GM19043 (cell line): ENCODE measurements at regions not wholly inside any gene's neighbourhood (a gene's known extent, or its start where the extent isn't known, plus 50 kb on each side); places are given as distances from the start of the nearest gene placed in this dataset.
"Not testable (repeated sequence)": the region's sequence is repeated elsewhere in the genome, so short reads cannot be mapped to it uniquely, and the experiment has no call there.

ENCODE experiments used
- ATAC-seq: cut with Tn5 transposase; IDR thresholded peaks from one replicate; pipeline ENCODE4 v1.9.1; 2021; ENCODE audit warnings: low read depth; ENCODE audit not compliant: unreplicated experiment

DNA sequence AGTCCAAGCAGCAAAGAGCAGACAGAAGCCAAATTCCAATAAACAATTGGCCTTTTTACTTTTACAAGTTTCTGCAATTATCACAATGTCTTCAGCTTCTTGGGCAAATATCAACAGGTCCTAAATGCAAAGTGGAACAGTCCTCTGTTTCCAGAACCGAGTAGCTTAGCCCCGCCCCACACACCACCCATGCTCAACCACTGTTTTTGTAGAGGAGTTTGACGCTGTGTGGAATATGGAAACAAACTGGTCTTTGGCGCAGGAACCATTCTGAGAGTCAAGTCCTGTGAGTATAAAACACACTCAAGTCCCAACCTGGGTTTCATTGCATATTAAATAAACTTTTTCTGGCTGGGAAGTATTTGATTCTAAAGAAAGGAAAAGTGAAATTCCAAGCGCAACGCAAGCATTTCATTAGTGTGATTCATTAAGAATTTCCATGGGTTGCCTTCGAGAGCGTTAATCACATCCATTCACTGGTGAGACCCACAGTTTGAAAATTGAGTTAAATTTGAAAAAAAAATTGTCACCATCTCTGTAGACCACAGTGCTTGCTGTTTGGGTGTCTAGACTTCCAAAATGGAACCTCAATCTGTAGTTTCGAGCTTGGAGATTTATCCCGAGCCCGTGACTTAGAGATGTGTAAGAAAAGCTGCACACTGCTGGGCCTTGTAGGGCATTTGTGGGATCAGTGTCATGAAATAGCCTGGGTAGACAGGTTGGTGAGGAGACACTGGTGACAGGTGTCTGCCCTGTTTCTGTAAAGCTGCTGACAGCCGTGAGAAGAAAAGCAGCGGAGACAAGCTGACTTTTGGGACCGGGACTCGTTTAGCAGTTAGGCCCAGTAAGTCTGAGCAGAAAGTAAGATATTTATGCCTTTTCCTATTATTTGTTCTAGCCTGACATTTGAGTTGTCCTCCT lies 96.1 kb downstream of the DAD1 start:
- no peak for ATAC-seq

DNA sequence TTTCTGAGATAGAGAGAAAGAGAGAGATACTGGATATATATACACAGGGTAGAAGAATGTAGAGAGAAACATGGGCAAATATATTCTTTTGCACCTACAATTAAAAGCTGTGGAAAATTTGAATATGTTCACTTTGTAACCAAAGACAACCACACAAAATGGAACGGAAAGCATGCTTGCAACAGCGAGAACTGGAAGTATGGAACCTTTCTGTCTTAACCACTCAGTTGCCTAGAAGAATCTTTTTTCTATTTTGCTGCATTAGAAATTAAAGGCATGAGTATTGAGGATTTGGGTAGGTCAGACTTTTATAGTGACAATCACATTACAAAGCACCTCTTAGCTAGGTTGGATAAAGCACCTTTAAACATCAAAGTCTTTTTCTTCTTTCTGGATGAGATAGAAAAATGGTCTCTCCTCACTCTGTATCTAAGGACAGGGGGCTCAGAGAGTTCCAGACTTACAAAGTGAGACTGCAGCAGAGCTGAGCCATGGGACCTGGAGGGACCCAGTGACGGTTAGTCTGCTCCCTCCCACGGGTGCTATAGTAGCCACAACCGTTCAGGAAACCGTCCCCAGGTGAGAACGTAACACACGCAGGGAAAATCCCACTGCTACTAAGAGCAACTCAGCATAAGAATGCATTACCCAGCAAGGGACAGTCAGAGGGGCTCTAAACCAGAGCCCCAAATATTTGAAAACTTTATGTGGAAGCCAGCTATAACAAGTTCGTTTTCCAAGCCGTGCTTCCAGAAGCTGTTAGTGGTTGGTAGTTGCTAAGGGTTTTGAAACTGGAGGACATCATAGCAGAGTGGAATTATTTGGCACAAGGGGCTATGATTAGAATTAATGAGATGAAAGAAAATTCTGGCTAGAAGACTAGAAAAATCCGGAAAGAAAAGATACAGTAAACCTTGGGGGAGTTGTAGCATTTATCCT lies 97.1 kb downstream of the DAD1 start:
- ATAC-seq: no peak

DNA sequence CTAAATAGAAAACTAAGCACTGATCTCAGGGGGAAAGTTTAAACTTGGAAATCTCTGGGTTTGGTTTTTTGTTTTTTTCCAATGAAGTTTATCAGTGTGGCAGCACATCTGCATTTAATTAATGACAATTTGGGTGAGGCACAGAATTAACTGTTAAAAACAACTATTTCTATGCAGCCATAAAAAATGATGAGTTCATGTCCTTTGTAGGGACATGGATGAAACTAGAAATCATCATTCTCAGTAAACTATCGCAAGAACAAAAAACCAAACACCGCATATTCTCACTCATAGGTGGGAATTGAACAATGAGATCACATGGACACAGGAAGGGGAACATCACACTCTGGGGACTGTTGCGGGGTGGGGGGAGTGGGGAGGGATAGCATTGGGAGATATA lies 98.0 kb downstream of the DAD1 start:
- not testable (repeated sequence) for ATAC-seq

DNA sequence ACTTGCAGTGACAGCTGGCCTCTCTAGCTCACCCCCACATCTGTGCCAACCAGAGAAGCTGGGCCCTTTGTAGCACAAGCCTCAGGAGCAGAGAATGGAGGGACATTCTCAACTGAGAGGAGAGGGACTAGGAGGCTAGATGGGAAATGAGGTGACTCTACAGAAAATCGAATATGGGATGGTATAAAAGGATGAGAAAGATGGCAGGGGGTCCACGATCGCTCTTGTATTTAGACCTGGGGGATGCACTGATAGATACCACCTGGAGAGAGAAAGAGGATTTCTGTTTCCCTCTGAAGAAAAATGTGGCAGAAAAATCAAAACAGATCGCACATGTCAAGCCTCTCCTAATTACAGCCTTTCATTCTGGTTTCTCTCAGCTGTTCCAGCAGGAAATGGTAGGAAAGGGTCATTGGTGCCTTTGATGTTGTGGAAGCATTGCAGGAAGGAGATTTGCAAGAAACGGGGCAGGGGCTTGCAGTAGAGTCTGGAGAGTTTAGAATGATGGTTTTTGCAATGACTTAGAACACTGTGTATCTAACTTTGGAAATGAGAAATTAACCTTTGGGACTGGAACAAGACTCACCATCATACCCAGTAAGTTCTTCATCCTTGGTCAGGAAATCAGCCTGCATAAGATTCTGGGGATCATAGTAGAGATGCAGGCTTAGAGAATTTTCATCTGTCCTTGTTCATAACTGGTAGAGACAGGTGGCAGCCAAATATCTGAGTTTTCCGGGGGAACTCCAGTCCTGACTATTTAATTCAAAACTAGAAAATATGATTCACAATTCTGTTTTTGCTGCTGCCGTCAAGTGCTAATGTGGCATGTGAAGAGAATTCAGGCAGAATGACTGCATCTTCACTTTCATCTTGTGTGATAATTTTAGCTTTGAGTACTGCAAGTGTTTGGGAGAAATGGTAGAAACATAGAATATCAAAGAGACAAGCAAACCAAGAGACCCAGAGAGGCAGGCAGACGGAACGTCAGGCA lies 98.8 kb downstream of the DAD1 start:
- no peak for ATAC-seq

DNA sequence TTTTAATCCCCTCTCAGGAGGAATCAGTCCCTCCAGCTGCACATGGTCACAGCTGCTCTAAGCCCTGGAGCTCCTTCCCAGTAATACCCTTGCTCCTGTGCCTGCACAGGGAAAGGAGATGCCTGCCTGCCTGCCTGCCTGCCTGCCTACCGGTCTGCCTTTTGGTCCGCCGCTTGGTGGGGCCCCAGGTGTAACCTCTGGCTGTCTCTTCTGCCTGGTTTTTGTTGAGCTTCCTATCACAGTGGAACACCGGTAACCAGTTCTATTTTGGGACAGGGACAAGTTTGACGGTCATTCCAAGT lies 99.8 kb downstream of the DAD1 start:
- no peak for ATAC-seq

DNA sequence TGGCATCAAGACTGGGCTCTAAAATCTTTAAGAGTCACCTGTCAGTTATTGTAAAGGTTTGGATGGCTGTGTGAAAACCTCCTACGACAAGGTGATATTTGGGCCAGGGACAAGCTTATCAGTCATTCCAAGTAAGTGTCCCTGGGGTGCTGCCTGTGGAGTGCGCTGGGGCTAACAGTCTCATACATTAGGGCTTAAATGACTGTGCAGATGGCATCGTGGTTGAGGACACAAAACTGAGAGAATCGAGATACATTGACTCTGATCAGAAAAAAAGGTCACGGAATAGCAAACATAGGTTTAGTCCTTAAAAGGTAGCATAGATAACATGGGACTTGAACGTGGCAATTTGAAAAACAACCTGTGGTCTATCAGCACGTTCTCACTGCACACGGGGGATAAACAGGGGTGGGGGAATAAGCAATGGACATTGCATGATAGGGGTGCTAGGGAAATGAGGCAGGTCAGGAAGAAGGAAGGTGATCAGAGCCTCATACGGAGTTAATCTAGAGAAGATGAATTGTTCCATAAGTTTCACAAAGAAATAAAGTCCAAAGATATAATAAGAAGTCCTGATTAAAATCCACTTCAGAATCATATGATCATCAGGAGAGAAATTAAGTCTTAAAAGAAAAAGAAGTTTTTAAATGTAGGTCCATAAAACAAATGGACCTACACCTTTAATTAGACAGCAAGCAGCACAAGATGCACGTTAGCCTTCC lies 100.3 kb downstream of the DAD1 start:
- ATAC-seq: no peak

DNA sequence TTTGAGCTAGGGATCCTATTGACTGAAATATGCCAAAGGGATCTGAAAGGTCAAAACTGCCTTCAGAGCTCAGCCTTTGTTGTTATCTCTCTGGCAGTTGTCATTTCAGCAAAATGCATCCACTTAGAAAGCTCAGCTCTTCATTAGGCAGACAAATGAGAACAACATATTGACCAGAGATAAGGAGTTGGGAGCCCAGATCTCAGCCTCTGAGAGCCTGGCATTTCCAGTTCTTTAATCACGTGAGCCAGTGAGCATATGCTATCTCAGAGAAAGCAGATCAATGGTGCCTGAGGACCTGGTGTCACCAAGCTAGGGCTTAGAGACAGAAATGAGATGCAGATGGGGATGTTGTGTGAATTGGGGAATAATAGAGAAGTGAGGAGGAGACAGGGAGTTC lies 101.1 kb downstream of the DAD1 start:
- ATAC-seq: no peak

DNA sequence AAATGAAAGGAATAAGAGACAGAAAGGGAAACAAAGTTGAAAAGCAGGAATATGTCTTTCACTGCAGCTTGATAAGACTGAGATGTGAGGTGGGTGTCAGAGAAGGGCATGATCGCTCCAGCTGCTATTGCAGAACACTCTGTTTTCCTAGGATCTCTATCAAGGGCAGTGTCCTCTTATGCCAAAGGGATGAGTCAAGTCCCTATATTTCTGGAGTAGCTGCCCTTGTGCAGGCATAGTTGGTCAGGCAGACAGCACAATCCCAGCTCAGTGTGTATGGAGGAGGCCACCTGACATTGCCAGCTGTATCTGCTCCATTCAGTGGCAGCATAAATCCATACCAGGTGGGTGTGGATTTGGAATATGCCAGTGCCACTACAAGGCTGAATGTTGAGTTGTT lies 101.6 kb downstream of the DAD1 start:
- no peak for ATAC-seq

DNA sequence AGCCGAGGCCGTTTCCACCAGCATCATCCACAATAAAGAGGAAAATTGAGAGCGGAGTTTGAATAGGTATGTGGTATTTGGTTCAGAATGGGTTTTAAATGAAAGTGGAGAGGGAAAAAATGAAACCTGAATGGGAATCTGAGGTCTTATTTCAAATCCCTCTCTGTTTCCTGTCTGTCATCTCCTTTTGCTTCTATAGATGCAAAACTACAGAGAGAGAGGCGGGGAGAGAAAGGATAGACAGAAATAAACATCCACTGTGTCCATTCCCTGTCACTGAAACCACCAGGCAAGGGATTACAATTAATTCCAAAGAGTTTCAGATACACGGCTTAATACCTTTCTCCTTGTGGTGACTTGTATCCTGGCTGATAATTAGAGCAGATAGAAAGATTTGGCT lies 102.3 kb downstream of the DAD1 start:
- ATAC-seq: no peak

DNA sequence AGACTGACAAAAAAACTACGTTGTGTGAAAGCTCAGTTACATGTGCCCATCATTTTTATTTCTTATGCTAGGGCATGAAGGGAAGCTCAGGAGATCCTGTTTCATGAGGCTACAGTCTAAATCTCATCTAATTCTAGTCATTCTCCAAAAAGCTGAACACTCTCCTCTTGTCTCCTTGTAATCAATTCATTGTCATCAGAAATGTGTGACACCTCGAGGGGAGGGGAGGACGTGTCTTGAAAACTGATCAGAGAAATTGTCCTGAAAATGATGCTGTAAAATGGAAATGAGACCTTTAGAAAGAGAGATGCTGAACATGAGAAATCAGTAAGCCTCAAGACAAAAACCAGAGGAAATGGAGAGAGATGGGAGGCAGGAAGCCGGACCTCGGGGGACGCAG lies 103.4 kb downstream of the DAD1 start:
- ATAC-seq: no peak

DNA sequence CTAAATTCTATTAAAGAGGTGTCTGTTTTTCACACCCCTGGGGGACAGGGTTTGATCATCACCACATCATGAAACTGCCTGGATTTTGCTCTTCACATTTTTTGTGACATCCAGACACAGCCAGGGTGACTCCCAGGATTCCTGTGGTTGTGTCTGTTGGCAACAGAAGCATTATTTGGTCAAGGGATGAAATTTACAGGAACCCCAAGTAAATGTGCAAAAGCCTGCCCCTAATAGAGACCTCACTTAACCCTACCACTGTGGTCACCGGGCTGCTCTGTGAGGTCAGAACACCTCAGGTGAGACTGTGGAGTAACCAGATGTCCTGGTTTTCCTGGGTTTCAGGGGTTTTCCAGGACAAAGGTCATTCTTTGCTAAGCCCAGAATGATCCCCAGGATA lies 103.8 kb downstream of the DAD1 start:
- ATAC-seq: no peak

DNA sequence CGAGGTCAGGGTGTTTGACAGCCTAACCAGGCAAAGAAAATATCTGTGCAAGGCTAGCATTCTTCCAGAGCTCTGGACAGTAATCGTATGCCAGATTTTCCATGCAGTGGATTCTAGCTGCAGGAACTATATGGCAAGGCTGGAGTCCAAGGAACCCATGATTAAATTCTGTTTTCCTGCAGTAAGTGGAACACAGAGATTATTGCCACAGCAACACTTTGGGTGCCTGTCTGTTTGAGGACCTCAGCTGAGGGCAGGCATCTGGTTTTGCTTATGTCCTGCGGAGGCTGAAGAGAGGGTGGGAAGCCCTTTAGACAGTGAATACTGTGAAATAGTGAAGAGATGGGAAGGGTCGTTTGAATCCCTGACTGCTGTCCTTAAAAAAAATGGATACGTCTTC lies 104.4 kb downstream of the DAD1 start:
- no peak for ATAC-seq

DNA sequence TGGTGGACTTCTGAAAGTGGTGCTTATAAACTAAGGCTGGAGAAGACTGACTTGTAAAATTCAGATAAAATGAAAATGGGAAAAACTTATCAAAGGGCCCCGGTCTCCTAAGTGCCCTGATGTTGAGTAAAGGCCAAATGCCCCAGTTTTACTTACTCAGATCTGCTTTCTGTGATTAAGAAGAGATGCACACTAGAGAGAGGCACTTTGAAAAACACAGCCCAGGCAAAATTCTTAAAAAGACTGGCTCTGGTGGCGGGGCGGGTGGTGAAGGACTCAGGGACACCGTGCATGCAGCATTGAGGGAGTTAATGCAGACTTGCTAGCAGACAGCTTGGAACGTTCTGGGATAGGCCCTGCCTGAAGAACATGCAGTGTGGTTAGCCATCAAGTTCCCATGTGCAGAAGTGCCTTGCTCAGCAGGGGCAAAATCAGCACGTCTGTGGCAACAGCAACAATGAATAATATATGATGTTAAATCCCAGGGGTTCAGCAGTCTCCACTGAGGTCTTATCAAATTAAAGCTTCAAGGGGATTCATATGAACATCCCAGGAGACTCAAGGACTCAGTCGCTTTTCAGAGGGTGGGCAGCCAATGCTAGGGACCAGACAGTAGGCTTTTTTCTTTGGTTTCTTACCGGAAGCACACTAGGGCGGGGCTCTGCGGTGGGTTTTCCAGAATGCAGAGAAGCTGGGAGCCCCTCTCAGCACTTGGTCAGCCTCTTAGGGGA lies 105.0 kb downstream of the DAD1 start:
- no peak for ATAC-seq

DNA sequence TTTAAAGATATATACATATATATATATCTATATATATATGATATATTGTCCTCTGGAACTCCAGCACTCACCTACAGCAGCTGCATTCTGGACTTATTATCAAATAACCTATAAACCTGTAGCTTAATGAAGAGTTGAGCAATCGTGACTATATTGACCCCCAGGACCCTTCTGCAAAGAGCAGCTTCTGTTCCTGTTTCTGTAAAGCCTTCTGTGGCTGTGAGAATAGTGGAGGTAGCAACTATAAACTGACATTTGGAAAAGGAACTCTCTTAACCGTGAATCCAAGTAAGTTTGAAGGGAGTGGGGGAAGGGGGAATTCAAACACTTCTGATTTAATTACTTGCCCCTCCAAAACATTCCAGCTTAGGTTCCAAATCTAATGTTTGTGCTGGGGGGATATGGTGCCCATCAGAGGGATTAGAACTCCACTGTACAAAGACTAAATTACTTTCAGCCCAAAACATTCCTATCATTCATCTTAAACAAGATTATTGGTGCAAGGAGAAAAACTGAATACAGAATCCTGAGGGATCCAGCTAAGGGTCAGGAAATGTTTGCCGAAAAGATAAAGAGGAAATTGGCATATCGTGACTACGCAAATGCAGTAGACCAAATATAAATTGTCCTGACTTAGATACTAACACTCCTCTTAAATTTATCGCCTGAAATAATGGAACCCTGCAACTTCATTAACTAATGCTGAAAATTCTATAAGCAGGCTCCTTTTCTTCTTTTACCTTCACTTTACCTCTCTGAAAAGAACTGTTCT lies 106.1 kb downstream of the DAD1 start:
- no peak for ATAC-seq

DNA sequence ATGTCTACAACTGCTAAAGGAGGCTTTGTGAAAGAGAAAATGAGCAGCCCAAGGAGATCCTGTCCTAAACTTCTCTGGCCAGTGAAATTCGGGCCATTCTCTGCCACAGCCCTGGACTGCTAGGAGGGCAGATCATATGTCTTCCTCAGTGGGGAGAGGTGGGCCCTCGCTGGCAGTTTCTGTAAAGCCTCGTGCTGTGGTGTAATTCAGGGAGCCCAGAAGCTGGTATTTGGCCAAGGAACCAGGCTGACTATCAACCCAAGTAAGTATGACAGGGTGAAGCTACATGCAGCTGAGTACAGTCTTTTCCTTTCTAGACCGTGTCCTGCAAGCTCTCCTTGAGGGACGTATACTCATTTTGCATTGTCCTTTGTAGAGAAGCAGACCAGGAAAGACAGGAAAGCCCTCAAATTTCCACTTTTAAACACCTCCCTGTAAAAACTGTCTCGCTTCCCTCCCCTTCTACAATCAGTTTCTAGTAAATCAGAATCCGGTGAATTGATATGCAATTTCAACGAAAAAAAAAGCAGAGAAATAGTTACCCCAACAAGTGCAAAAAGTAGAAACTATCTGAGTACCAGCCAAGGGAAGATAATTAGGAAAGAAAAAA lies 106.8 kb downstream of the DAD1 start:
- no peak for ATAC-seq

DNA sequence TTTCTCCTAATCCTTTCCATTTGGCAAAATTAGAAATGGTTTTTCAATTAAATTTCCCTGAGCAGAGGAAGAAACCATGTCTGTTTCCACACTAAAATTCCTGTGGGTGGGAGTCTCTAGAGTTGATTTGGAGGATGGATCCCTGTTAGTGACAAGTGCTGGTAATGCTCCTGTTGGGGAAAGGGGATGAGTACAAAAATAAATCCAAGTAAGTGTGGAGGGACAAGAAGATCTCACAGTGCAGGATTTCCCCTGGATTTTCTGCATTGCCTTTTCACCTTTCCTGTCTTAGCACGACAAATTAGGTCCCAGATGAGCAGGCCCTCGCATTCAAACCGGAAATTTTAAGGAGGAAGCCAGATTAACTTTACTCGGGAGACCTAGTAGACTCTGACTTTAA lies 107.5 kb downstream of the DAD1 start:
- no peak for ATAC-seq

DNA sequence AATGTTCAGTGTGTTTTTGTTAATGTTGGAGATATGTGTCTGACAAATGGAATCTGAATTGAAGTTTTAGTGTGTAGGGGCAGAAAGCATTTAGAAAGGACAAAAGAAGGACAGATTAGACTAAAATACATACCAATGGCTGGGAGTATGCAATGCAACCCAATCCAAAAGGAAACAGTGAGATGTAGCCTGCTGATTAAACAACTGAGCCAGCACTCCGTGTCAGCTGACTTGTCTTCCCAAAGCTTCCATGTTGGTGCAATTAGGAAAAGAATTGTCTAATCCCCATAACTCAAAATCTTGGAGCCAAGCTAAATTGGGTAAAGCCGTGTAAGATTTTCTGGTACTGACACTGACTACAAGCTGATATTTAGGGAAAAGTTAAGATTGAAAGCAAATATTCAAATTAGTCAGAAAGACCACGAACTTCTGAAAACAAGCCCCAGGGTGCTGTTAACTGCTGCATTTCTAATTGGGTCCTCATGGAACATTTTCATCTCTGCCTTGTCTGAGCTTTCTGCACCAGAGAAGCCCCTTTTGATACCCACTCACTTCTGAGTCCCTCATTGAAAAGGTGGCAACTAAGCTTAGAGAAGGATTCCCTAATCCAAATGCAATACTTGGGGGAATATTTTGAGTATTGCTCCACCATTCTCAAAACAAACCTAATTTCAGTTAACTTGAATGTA lies 109.1 kb downstream of the DAD1 start:
- ATAC-seq: no peak

DNA sequence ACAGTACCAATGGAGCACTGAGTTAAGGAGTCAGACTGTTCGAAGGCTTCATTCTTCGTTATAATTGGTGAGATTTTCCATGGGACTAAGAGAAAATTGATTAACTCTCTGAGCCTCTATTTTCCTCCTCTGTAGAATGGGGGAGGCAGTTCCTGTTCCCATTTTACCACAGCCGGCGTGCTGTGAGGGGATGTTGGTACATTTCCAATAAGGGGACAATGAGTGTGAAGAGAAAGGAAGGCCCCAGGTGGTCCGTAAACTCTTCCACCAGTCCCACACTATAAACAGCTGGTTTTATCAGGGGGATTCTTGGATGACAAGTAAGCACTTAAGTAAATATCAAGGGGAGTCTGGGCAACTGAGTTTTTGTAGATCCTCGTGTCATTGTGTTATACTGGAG lies 109.9 kb downstream of the DAD1 start:
- ATAC-seq: no peak
